ENCODE measurements at regions not wholly inside any gene's neighbourhood (a gene's known extent, or its start where the extent isn't known, plus 50 kb on each side); places are given as distances from the start of the nearest gene placed in this dataset.

GRCh38 chr9:27945386-27945785, 372.1 kb upstream of the C9orf72 start:
- TF ChIP-seq POLR2A (conservative IDR thresholded peaks at IDR 0.05) (no peak), ZNF398 (CRISPR knock-in tag; IDR thresholded peaks at IDR 0.05) (no peak), ZHX1 (conservative IDR thresholded peaks at IDR 0.05; ENCODE audit: low read length) (no peak), NR2F6 (CRISPR knock-in tag; IDR thresholded peaks at IDR 0.05) (no peak), HDAC6 (IDR thresholded peaks at IDR 0.05; ENCODE audit: low read depth, low read length) (no peak), ILF3 (IDR thresholded peaks at IDR 0.05; ENCODE audit: borderline replicate concordance) (no peak), SP2 (IDR thresholded peaks at IDR 0.05; ENCODE audit: extremely low read depth, low read depth, low read length, poor library complexity, severe bottlenecking) (no peak), ZNF121 (CRISPR knock-in tag; conservative IDR thresholded peaks at IDR 0.05) (no peak), ZBTB1 (CRISPR knock-in tag; IDR thresholded peaks at IDR 0.05; ENCODE audit: borderline replicate concordance, low read depth) (no peak), NFATC3 (IDR thresholded peaks at IDR 0.05) (no peak), ZEB2 (IDR thresholded peaks at IDR 0.05) (no peak), CTCF (IDR thresholded peaks at IDR 0.05 in 2 of 3, conservative IDR thresholded peaks at IDR 0.05 in 1 of 3; ENCODE audit: insufficient read depth in 2 of 3, low read depth in 1 of 3, low read length in 3 of 3) (no peak)

Data from K562 (cell line).